GM19397 (cell line): ENCODE measurements at regions not wholly inside any gene's neighbourhood (a gene's known extent, or its start where the extent isn't known, plus 50 kb on each side); places are given as distances from the start of the nearest gene placed in this dataset.

ENCODE experiments used
- ATAC-seq: cut with Tn5 transposase; IDR thresholded peaks from one replicate; pipeline ENCODE4 v1.9.1; 2021; ENCODE audit warnings: mild to moderate bottlenecking, moderate library complexity; ENCODE audit not compliant: unreplicated experiment

- no peak for ATAC-seq
Measured at GRCh38 chr10:129104266-129105045, 362.6 kb upstream of the MGMT start.

GRCh38 chr10:129105266-129105665 lies 361.8 kb upstream of the MGMT start:
- ATAC-seq, result no peak

- ATAC-seq, result no peak
Measured at GRCh38 chr10:129106314-129106713, 360.7 kb upstream of the MGMT start.

- no peak for ATAC-seq
Measured at GRCh38 chr10:129107525-129107924, 359.5 kb upstream of the MGMT start.

DNA sequence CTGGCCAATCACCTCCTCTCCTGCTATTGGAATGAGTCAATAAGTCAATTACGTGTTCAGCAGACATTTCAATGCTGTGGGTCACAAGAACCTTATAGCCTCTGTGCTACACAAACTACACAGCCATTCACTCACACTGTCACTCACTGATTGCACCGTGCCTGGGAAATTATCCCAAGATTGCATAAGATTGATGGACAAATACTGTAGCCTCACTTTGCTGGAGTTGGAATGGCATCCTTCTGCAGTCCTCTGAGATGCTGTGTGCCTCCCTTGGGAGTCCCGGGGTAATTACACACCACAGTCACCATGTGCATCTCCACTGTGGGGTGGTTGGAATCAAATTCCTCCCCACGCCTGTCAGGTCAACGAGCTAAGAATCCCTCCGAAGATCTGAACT lies 358.7 kb upstream of the MGMT start:
- ATAC-seq, result no peak

DNA sequence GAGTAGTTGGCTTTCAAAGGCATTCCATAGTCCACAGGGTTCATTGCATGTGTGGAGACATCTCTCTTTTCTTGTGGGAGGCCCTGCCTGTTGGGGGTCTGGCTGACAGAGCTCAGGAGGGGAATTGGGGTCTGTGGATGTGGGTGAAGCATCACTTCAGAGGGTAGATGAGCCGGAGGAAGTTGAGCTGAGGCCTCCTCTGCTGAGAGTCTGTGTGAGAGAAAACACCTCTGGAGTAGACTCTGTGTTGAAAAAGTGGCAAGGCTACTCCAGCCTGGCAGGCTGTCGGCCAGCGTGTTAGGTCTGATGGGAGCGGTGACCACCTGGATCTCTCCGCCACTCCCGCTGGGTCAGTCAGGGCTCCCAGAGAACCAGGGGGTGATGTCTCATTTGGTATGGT lies 358.0 kb upstream of the MGMT start:
- no peak for ATAC-seq

DNA sequence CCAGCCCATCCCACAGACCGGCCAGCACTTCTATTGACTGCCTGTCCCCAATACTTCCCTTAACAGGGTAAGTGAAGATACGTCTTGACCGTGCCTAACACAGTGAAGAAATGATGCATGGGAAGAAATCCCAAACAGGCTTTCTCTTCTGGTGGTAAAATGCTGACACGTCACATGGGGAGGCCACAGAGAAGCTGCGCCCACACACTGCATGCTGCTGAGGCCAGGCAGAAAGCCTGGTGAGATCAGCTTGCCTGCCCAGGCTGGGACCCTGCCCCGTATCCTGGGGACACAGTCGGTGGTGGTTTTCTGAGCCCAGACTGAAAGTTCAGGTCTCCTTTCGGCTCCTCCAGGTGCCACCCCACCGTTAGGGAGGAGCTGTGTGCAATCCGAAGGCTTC lies 356.3 kb upstream of the MGMT start:
- ATAC-seq, result no peak

GRCh38 chr10:129111922-129112321 lies 355.1 kb upstream of the MGMT start:
- no peak for ATAC-seq

- no peak for ATAC-seq
Measured at GRCh38 chr10:129114588-129114987, 352.5 kb upstream of the MGMT start.

DNA sequence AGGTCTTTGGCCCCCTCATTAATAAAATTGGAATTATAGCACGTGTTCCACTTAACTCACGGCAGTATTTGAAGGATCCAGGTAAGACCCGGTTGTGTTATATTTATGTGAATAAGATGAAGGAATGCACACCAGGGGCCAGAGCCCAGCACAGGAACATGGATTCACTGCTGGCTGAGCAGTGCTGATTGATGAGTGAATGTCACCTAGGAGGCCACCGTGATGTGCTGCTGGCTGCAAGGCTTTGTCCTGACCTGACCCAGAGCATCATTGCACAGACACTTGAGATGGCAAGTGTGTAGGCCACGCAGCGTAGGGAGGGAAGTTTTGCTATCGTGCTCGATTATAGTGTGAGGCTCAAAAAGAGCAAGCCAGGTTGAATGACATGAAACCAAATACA lies 350.7 kb upstream of the MGMT start:
- no peak for ATAC-seq

- ATAC-seq, result no peak
Measured at GRCh38 chr10:129120441-129120840, 346.6 kb upstream of the MGMT start.

DNA sequence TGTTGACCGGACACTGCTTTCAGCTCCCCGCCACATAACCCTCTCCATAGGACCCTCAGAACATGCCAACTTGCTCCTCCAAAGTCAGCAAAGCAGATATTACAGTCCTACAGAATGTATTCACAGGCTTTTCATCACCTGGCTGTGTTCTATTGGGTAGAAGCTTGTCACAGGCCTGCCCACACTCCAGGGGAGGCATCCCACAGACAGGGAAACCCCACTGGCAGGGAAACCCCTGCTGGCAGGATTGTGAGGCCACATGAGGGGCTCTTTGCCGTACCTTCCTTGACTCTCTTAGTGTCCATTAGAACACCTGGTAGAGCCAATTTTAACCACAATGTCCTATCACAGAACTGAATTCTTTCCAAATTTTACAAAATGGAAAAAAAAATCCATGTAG lies 344.2 kb upstream of the MGMT start:
- no peak for ATAC-seq

DNA sequence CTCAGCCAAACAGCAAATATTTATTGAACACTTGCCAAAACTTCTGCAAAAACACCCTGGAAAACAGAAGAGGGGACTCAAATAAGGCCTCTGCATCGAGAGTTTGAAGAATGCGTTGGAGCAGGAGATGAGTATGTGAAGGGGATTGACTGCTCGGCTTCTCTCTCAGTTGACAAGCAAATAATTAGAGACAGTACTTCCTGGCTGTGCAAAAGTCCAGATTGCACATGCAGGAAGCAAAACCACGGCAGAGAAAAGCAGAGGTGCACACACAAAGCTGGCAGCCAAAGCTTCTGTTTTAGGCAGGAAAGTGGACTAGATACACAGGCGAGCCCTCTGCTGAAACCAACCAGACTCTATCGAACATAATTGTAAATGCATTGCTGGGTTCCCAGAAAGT lies 343.6 kb upstream of the MGMT start:
- ATAC-seq, result no peak

DNA sequence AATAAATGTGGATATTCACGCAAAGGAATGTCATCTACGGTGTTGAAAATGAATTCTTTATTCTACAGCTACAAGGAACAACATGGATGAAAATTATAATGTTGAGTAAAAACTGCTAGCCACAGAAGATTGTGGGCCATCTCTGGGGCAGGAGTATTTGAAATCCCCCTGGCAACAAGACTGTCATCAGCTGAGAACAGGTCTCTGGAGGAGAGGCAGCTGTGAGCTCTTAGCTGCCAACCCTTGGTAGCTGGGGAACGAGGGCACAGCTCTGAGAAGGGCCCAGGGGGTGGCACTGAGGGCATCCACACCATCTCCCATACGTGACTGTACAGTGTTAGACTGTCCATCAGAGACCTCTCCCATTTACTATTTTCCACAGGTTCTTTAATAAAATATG lies 340.1 kb upstream of the MGMT start:
- no peak for ATAC-seq

GRCh38 chr10:129131457-129132132 lies 335.4 kb upstream of the MGMT start:
- ATAC-seq, result no peak

DNA sequence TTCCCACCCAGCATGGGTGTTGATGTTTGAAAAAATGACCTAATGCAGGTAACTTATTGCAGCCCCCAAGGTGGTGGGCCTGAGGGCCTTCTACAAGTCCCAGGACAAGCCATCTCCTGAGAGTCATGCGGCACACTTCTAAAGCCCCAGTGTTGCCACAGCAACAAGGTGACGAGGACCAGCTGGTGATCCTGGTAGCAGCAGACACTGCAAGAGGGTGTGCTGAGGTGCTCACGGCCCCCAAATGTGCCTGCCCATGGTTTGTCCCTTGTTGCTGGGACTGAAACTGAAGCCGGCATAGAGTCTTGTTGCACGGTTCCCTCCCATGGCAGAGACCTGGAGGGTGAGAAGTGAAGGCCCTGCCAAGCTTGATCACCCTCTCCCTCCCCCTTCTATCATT lies 333.2 kb upstream of the MGMT start:
- no peak for ATAC-seq

- ATAC-seq, result no peak
Measured at GRCh38 chr10:129134371-129134770, 332.7 kb upstream of the MGMT start.

DNA sequence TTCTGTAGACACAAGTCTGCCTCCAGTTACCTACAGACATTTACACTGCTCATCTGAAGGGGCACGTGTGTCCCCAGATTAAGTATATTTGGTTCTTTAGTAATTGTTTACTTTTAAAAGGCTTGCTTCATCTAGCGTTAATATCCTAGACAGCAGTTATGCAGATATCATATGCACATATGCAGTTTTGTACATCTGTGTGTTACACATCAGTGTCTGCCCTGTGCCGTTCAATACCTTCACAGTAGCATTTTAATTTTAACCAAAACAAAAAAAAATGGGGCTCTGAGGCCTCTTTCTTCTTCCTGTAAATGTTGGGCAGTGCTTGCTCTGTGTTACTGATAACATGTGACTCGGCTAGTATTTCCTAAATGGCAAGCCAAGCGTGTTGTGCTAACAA lies 331.4 kb upstream of the MGMT start:
- ATAC-seq, result no peak

GRCh38 chr10:129136074-129136473 lies 331.0 kb upstream of the MGMT start:
- no peak for ATAC-seq

DNA sequence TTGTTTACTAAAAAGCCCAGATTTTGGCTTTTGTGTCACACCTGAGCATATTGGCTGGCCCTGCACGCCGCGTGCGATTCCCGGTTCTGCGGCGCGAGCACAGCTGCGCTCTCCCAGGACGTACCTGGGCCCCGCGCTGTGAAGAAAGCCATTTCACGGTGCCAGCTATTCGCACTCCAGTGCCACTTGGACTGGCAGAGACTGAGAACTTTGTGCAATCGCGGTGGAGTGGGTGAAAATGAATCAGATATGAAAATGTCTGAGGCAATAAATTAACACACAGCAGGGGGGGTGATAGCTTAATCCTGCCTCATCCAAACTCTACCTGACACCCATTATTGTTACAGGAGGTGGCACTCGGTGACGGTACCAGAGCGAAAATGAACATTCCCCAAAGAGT lies 330.1 kb upstream of the MGMT start:
- no peak for ATAC-seq

GRCh38 chr10:129140921-129141885 lies 325.8 kb upstream of the MGMT start:
- no peak for ATAC-seq

DNA sequence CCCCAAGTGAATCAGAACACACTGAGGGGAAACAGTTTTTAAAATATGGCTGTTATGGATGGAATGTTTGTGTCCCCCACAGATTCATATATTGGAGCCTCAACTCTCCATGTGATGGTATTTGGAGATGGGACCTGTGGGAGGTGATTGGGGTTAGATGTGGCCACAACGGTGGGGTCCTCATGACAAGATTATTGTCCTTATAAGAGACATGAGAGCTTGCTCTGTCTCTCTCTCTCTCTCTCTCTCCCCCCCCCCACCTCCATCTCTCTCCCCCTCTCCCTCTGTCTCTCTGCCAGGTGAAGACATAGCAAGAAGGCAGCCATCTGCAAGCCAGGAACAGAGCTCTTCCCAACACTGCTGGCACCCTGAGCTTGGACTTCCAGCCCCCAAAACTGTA lies 315.8 kb upstream of the MGMT start:
- no peak for ATAC-seq
